SU-DHL-6 (cell line): ENCODE measurements at regions not wholly inside any gene's neighbourhood (a gene's known extent, or its start where the extent isn't known, plus 50 kb on each side); places are given as distances from the start of the nearest gene placed in this dataset.

ENCODE experiments used
- CTCF ChIP-seq: fragments of 200-600 bp; sonication (generic); IDR thresholded peaks from one replicate; pipeline ENCODE4 v1.5.1; 2017; ENCODE audit warnings: antibody characterized with exemption, mild to moderate bottlenecking, low read length, moderate library complexity; ENCODE audit not compliant: insufficient read depth, poor library complexity, severe bottlenecking
- EZH2phosphoT487 ChIP-seq: fragments of 200-600 bp; sonication (generic), shearing (Covaris generic); conservative IDR thresholded peaks from 2 replicates; pipeline ENCODE4 v1.6.1; 2018; ENCODE audit warnings: mild to moderate bottlenecking, antibody characterized with exemption, low read length, moderate library complexity, mixed read lengths

- TF ChIP-seq CTCF (no peak), EZH2phosphoT487 (no peak)
Measured at GRCh38 chr13:103931885-103932284, 865.7 kb upstream of the SLC10A2 start.
